Ovary (tissue), 7 donors: ENCODE measurements at regions not wholly inside any gene's neighbourhood (a gene's known extent, or its start where the extent isn't known, plus 50 kb on each side); places are given as distances from the start of the nearest gene placed in this dataset.

ENCODE experiments used
- DNase-seq, 5 donors: peaks; one replicate each; pipeline ENCODE4 v3.0.0-alpha.2; 2019 to 2020
- H3K27ac ChIP-seq, 2 donors: fragments of 200-600 bp; one replicate each; pipeline versions ENCODE4 v1.5.1 to v1.8.0; 2019 to 2022
- H3K27me3 ChIP-seq: fragments of 200-600 bp; one replicate; pipeline ENCODE4 v1.8.0; 2022
- H3K36me3 ChIP-seq: fragments of 200-600 bp; sonication (generic); one replicate; pipeline ENCODE4 v1.5.1; 2019
- H3K4me1 ChIP-seq: one replicate; pipeline ENCODE4 v1.8.1; 2013; ENCODE audit warnings: mild to moderate bottlenecking, moderate library complexity; ENCODE audit not compliant: insufficient read depth
- H3K4me3 ChIP-seq: fragments of 200-600 bp; sonication (generic); one replicate; pipeline ENCODE4 v1.5.1; 2017
- H3K9me3 ChIP-seq, 2 donors: fragments of 200-600 bp in 1 of 2; sonication (generic) in 1 of 2; one replicate each; pipeline versions ENCODE4 v1.5.1 to v1.8.1; 2013 to 2019; ENCODE audit warnings: mild to moderate bottlenecking in 1 of 2, moderate library complexity in 1 of 2
- CTCF ChIP-seq, 3 donors: fragments of 450-650 bp in 2 of 3; fragments of 200-600 bp in 1 of 3; IDR thresholded peaks; one replicate each; pipeline versions ENCODE4 v1.5.1 to v1.8.0; 2016 to 2022; ENCODE audit warnings: antibody characterized with exemption in 3 of 3, mild to moderate bottlenecking in 1 of 3
- EP300 ChIP-seq: sonication (generic); formaldehyde crosslinking; IDR thresholded peaks from one replicate; pipeline ENCODE4 v1.6.1; 2017; ENCODE audit warnings: antibody characterized with exemption
- POLR2A ChIP-seq: fragments of 450-650 bp; IDR thresholded peaks from one replicate; pipeline ENCODE4 v1.6.1; 2017; ENCODE audit warnings: antibody characterized with exemption, mild to moderate bottlenecking, moderate library complexity
- WGBS, 3 donors: extraction: QIAGEN DNeasy Blood & Tissue Kit in 1 of 3; methylation state at CpG; one replicate each; pipeline versions ENCODE4 v1.1.5 to v1.1.7; 2013 to 2017; 5-methylcytosine and 5-hydroxymethylcytosine counted together
- intact Hi-C, 4 donors: fragments of 100-400 bp; cut with DNase I; formaldehyde crosslinking; loops; one replicate each; pipeline versions ENCODE4 v1.11.0 to v1.15.1; 2022 to 2023
- donor health status: DM: no; HTN: no; CAD: no; lungs with moderate emphysema.
- donor health status: DM: no; HTN: no; CAD: no.
- donor health status: Bipolar disorder and iron deficiency.
- donor health status: DM: no; HTN: no; CAD: no.
- donor health status: DM: yes; HTN: yes; CAD: no.

DNA sequence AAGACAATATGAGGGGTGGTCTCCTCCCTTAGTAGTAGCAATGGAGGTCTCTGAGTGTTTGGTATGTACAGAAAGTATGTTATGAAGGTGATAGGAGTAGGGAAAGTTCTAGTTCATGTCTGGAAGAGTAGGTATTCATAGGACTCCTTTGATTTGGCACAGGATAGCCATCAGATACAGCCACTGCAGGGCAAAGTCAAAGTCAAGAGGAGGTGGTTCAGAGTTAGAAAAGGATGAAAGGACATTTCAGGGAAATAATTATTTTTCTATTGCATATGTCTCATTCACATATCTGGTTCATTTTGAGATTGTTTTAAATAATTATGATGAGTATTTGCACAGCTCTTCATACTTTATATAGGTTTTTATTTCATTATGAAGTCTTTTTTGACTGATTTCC lies 381.1 kb downstream of the MFSD1 start:
- intact Hi-C loops, result no loop called here
- Histone ChIP-seq H3K36me3 (no peaks in the 10 kb centered on the region), H3K27me3 (no peaks in the 10 kb centered on the region), H3K27ac (no peak overlapping the region), H3K9me3 (no peaks in the 10 kb centered on the region), H3K4me3 (no peak overlapping the region), H3K4me1 (no peaks in the 10 kb centered on the region)
- DNase-seq, result no peak
- no peak for TF ChIP-seq EP300
- TF ChIP-seq POLR2A, result no peak
- TF ChIP-seq CTCF (IDR thresholded peaks at IDR 0.05), result no peak

DNA sequence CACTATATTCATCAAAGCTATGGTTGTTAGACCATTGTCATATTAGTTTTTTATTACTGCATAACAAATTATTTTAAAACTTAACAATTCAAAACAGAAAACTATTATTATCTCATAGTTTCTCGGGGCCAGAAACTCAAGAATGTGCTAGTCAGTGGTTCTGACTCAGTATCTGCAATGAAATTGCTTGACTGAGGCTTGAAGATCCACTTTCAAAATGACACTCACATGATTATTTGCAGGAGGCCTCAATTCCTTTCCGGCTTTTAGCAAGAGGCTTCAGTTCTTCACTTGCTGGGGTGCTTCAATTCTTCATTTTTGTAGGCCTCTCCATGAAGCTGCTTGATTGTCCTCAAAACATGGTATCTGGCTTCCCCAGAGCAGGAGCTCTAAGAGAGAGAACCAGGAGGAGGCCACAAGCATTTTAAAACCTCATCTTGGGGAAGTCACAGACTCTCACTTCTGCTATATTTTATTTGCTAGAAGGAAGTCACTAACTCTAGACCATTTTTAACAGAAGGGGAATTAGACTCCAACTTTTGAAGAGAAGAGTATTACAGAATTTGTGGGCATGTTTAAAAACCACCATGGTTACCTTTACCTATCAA lies 383.7 kb downstream of the MFSD1 start:
- no peaks in the 10 kb centered on the region for H3K4me1 ChIP-seq
- no peaks in the 10 kb centered on the region for H3K27me3 ChIP-seq
- no peaks in the 10 kb centered on the region for H3K36me3 ChIP-seq
- TF ChIP-seq POLR2A (no peak), EP300 (no peak), CTCF (IDR thresholded peaks at IDR 0.05) (no peak)
- no peak for DNase-seq
- WGBS, 3 donors, result 69 to 87% (median 80%) methylated on average over 2 of the region's 2 CpGs
- H3K9me3 ChIP-seq, result no peaks in the 10 kb centered on the region
- no peak overlapping the region for H3K27ac ChIP-seq
- intact Hi-C loops, result no loop called here
- H3K4me3 ChIP-seq, result no peak overlapping the region

DNA sequence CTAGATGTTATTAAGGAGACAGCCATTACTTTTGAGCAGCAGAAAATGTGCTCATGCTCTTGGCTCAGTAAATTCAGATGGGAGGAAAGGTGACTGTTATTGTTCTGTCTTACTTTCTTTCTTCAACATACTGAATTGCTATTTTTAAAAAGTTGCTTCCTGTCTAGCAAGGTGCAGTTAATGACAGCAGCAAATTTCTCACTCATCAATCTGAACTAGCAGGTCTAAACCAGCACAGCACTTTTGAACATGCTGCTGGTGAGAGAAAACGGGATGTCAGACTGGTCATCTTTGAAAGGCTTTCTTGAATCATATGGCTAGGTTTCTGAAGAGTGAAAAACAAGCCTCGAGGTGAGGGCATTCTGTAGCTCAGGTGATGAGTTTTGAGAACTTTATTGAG lies 384.7 kb downstream of the MFSD1 start:
- Histone ChIP-seq H3K36me3 (no peaks in the 10 kb centered on the region), H3K4me1 (no peaks in the 10 kb centered on the region), H3K27ac (no peak overlapping the region), H3K27me3 (no peaks in the 10 kb centered on the region), H3K9me3 (no peaks in the 10 kb centered on the region), H3K4me3 (no peak overlapping the region)
- intact Hi-C loops, result no loop called here
- TF ChIP-seq POLR2A (no peak), CTCF (IDR thresholded peaks at IDR 0.05) (no peak), EP300 (no peak)
- no peak for DNase-seq
- WGBS, 3 donors, result 57 to 75% (median 66%) methylated on average over 2 of the region's 2 CpGs

DNA sequence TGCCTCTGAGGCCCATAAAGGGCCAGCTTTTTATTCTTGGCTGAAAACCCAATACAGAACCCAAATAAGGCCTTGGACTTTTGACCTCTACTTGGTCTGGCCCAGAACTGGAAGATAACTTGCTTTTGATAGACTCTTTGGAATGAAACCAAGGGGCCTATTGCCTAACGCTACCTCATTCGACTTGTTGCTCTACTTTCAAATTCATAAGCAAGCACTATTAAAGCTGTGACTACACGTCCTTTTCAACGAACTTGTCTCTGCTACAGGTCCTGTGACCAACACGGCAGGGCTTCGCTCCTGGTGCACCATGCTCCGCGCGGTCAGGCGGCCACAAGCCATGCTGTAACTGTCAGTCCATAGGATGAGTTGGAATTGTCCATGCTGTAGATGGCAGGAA lies 385.4 kb downstream of the MFSD1 start:
- Histone ChIP-seq H3K4me1 (no peaks in the 10 kb centered on the region), H3K4me3 (no peak overlapping the region), H3K9me3 (no peaks in the 10 kb centered on the region), H3K27me3 (no peaks in the 10 kb centered on the region), H3K27ac (peak overlapping the region in 1 of 2 donors; percentile 34), H3K36me3 (no peaks in the 10 kb centered on the region)
- WGBS, 3 donors, result 57 to 69% (median 62%) methylated on average over 10 of the region's 10 CpGs
- peak in 4 of 5 donors; percentile 20 to 53 (median 38) for DNase-seq
- no peak for TF ChIP-seq EP300
- no peak for TF ChIP-seq CTCF (IDR thresholded peaks at IDR 0.05)
- no peak for TF ChIP-seq POLR2A
- intact Hi-C loops, result no loop called here
